H9 (cell line): ENCODE measurements at regions not wholly inside any gene's neighbourhood (a gene's known extent, or its start where the extent isn't known, plus 50 kb on each side); places are given as distances from the start of the nearest gene placed in this dataset.
"Not testable (repeated sequence)": the region's sequence is repeated elsewhere in the genome, so short reads cannot be mapped to it uniquely, and the experiment has no call there.

ENCODE experiments used
- DNase-seq: peaks from one replicate; pipeline ENCODE4 v3.0.0-alpha.2; 2017
- H2AFZ ChIP-seq: one replicate; pipeline ENCODE4 v1.6.1; 2013; ENCODE audit warnings: mild to moderate bottlenecking, low read length, control low read depth, moderate library complexity
- H2AK5ac ChIP-seq: 2 replicates; pipeline ENCODE4 v1.6.1; 2013; ENCODE audit warnings: low read length, control low read depth, mixed read lengths; ENCODE audit not compliant: insufficient read length
- H2BK120ac ChIP-seq: one replicate; pipeline ENCODE4 v1.6.1; 2013; ENCODE audit warnings: low read depth, mild to moderate bottlenecking, low read length, control low read depth, inconsistent platforms; ENCODE audit not compliant: poor library complexity, severe bottlenecking
- H2BK12ac ChIP-seq: 2 replicates; pipeline ENCODE4 v1.6.1; 2013; ENCODE audit warnings: low read length, control low read depth, mixed read lengths, low read depth; ENCODE audit not compliant: insufficient read length
- H2BK15ac ChIP-seq: 2 replicates; pipeline ENCODE4 v1.6.1; 2013; ENCODE audit warnings: low read depth, low read length, control low read depth
- H2BK20ac ChIP-seq: one replicate; pipeline ENCODE4 v1.6.1; 2013; ENCODE audit warnings: low read depth, mild to moderate bottlenecking, low read length, control low read depth, inconsistent platforms; ENCODE audit not compliant: poor library complexity, severe bottlenecking
- H2BK5ac ChIP-seq: 2 replicates; pipeline ENCODE4 v1.6.1; 2013; ENCODE audit warnings: low read length, control low read depth, mixed read lengths; ENCODE audit not compliant: insufficient read length
- H3K14ac ChIP-seq: 2 replicates; pipeline ENCODE4 v1.6.1; 2013; ENCODE audit warnings: low read length, control low read depth; ENCODE audit not compliant: insufficient read depth
- H3K18ac ChIP-seq: 2 replicates; pipeline ENCODE4 v1.6.1; 2013; ENCODE audit warnings: low read depth, mild to moderate bottlenecking, mixed read lengths, low read length, control low read depth; ENCODE audit not compliant: insufficient read length
- H3K23ac ChIP-seq: 2 replicates; pipeline ENCODE4 v1.6.1; 2013; ENCODE audit warnings: low read length, control low read depth, mixed read lengths, low read depth; ENCODE audit not compliant: insufficient read length
- H3K23me2 ChIP-seq: 2 replicates; pipeline ENCODE4 v1.6.1; 2013; ENCODE audit warnings: low read depth, mild to moderate bottlenecking, mixed read lengths, low read length, control low read depth; ENCODE audit not compliant: insufficient read length, poor library complexity, severe bottlenecking
- H3K27ac ChIP-seq: 2 replicates; pipeline ENCODE4 v1.5.1; 2013; ENCODE audit warnings: low read length, control low read depth, mixed read lengths, low read depth; ENCODE audit not compliant: insufficient read length
- H3K27me3 ChIP-seq: 2 replicates; pipeline ENCODE4 v1.6.1; 2013; ENCODE audit warnings: low read length, control low read depth, inconsistent platforms; ENCODE audit not compliant: insufficient read depth
- H3K4ac ChIP-seq: 2 replicates; pipeline ENCODE4 v1.6.1; 2013; ENCODE audit warnings: low read depth, mild to moderate bottlenecking, control low read depth, inconsistent platforms, low read length, moderate library complexity
- H3K4me1 ChIP-seq: 2 replicates; pipeline ENCODE4 v1.6.1; 2013; ENCODE audit warnings: low read length, control low read depth, inconsistent platforms; ENCODE audit not compliant: insufficient read depth
- H3K4me2 ChIP-seq: 2 replicates; pipeline ENCODE4 v1.6.1; 2013; ENCODE audit warnings: low read length, control low read depth, mixed read lengths; ENCODE audit not compliant: insufficient read length, insufficient read depth
- H3K56ac ChIP-seq: 2 replicates; pipeline ENCODE4 v1.6.1; 2013; ENCODE audit warnings: low read depth, mild to moderate bottlenecking, mixed read lengths, low read length, control low read depth; ENCODE audit not compliant: insufficient read length
- H3K79me1 ChIP-seq: 2 replicates; pipeline ENCODE4 v1.6.1; 2013; ENCODE audit warnings: low read depth, mild to moderate bottlenecking, moderate library complexity, low read length, control low read depth, inconsistent platforms; ENCODE audit not compliant: insufficient read depth, poor library complexity, severe bottlenecking
- H3K79me2 ChIP-seq: 2 replicates; pipeline ENCODE4 v1.6.1; 2013; ENCODE audit warnings: low read length, control low read depth, inconsistent platforms; ENCODE audit not compliant: insufficient read depth
- H3K9ac ChIP-seq: 2 replicates; pipeline ENCODE4 v1.6.1; 2013; ENCODE audit warnings: low read length, control low read depth, mixed read lengths; ENCODE audit not compliant: insufficient read length; ENCODE audit errors: extremely low read depth
- H3K9me3 ChIP-seq: one replicate; pipeline ENCODE4 v1.6.1; 2013; ENCODE audit warnings: low read depth, low read length, inconsistent platforms; ENCODE audit not compliant: control insufficient read depth
- H3T11ph ChIP-seq: one replicate; pipeline ENCODE4 v1.6.1; 2013; ENCODE audit warnings: mild to moderate bottlenecking, low read length, control low read depth, inconsistent platforms
- H4K20me1 ChIP-seq: one replicate; pipeline ENCODE4 v1.6.1; 2013; ENCODE audit not compliant: control insufficient read depth, insufficient read length, insufficient read depth
- H4K5ac ChIP-seq: 2 replicates; pipeline ENCODE4 v1.6.1; 2013; ENCODE audit warnings: low read depth, mild to moderate bottlenecking, mixed read lengths, low read length, control low read depth; ENCODE audit not compliant: insufficient read length
- H4K8ac ChIP-seq: replicated peaks from 2 replicates; pipeline ENCODE4 v1.6.1; 2013; ENCODE audit warnings: low read length, control low read depth, mixed read lengths, low read depth; ENCODE audit not compliant: insufficient read length
- H4K91ac ChIP-seq: 2 replicates; pipeline ENCODE4 v1.6.1; 2013; ENCODE audit warnings: low read depth, mild to moderate bottlenecking, moderate library complexity, mixed read lengths, low read length, control low read depth; ENCODE audit not compliant: insufficient read length
- H3K27ac Mint-ChIP-seq, 3 experiments: 2 replicates in 2 of 3; 3 replicates in 1 of 3; pipeline ENCODE4 v1.8.0; 2020 to 2021; ENCODE audit warnings: mixed read lengths in 3 of 3, mild to moderate bottlenecking in 1 of 3, moderate library complexity in 1 of 3
- H3K27me3 Mint-ChIP-seq: 2 replicates; pipeline ENCODE4 v1.8.0; 2021; ENCODE audit warnings: low read depth, mild to moderate bottlenecking, moderate library complexity, mixed read lengths
- H3K36me3 Mint-ChIP-seq, 3 experiments: 2 replicates in 2 of 3; 3 replicates in 1 of 3; pipeline ENCODE4 v1.8.0; 2020 to 2021; ENCODE audit warnings: low read depth in 3 of 3, mixed read lengths in 3 of 3; ENCODE audit not compliant: insufficient read depth in 1 of 3
- H3K4me1 Mint-ChIP-seq, 2 experiments: 2 replicates each; pipeline ENCODE4 v1.8.0; 2020; ENCODE audit warnings: mixed read lengths in 2 of 2
- H3K4me3 Mint-ChIP-seq, 2 experiments: 2 replicates in 1 of 2; 3 replicates in 1 of 2; pipeline ENCODE4 v1.8.0; 2020 to 2021; ENCODE audit warnings: mild to moderate bottlenecking in 2 of 2, mixed read lengths in 2 of 2, moderate library complexity in 1 of 2
- H3K9me3 Mint-ChIP-seq, 2 experiments: 2 replicates in 1 of 2; 3 replicates in 1 of 2; pipeline ENCODE4 v1.8.0; 2020; ENCODE audit warnings: mild to moderate bottlenecking in 2 of 2, mixed read lengths in 2 of 2, moderate library complexity in 1 of 2
- WGBS: extraction: QIAGEN DNeasy Blood & Tissue Kit; methylation state at CpG from one replicate; pipeline ENCODE4 v1.1.7; 2013; ENCODE audit warnings: missing lambda C conversion rate, low lambda C conversion rate, mixed read lengths; ENCODE audit not compliant: insufficient read length; ENCODE audit errors: extremely low coverage; 5-methylcytosine and 5-hydroxymethylcytosine counted together
- TF ChIP-seq, protein P1 (sequence below): fragments of 200-600 bp; sonication (generic); conservative IDR thresholded peaks from 3 replicates; pipeline ENCODE4 v1.8.0; 2021; ENCODE audit warnings: antibody characterized with exemption, mild to moderate bottlenecking

DNA sequence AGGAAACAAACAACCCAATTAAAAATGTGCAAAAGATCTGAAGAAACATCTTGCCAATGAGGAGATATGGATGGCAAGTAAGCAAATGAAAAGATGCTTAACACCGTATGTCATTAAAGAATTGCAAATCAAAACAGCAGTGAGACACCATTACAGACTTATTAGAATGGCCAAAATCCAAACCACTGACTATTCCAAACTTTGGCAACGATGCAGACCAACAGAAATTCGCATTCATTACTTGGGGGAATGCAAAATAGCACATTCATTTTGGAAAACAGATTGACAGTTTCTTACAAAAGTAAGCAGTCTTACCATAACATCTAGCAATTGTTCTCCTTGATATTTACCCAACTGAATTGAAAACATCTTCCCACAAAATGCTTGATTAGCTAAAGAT is 1118.7 kb downstream of the SUCLG1 start:
- H4K8ac ChIP-seq, result no peak overlapping the region
- no peak overlapping the region for H2BK5ac ChIP-seq
- no peak overlapping the region for H3K4ac ChIP-seq

DNA sequence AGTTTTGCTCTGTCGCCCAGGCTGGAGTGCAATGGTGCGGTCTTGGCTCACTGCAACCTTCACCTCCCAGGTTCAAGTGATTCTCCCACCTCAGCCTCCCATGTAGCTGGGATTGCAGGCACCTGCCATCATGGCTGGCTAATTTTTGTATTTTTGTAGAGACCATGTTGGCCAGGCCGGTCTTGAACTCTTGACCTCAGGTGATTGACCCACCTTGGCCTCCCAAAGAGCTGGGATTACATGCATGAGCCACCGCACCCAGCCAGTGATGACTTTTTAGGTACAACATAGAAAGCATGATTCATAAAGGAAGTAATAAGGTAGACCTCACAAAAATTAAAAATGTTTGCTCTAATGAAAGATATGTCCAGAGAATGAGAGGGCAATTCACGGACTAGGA is 1119.1 kb downstream of the SUCLG1 start:
- H3K79me1 ChIP-seq, H3K23ac ChIP-seq, H3K4me3 Mint-ChIP-seq, H3K36me3 Mint-ChIP-seq, H2BK20ac ChIP-seq, H3K27me3 Mint-ChIP-seq, DNase-seq, H3K14ac ChIP-seq, H3K4ac ChIP-seq, H3K9ac ChIP-seq, H3K27ac ChIP-seq, H2AFZ ChIP-seq, H3K9me3 Mint-ChIP-seq, H4K91ac ChIP-seq, H4K5ac ChIP-seq, H3K4me2 ChIP-seq, H3K79me2 ChIP-seq, H3K27ac Mint-ChIP-seq, H2BK120ac ChIP-seq, H2BK12ac ChIP-seq, H4K8ac ChIP-seq, H2BK15ac ChIP-seq, H4K20me1 ChIP-seq, H3K9me3 ChIP-seq, H3K27me3 ChIP-seq, H3T11ph ChIP-seq, H3K4me1 ChIP-seq, H3K4me1 Mint-ChIP-seq, H3K23me2 ChIP-seq, H3K56ac ChIP-seq, H3K18ac ChIP-seq, H2AK5ac ChIP-seq, H2BK5ac ChIP-seq: not testable (repeated sequence)
- WGBS, result no CpG with 5 or more reads among the region's 5 CpGs

More for the DNA sequence above, 1118.7 kb downstream of the SUCLG1 start:
- H2BK20ac ChIP-seq, result no peak overlapping the region
- no peak overlapping the region for H3K18ac ChIP-seq
- no peak overlapping the region for H3K4me3 Mint-ChIP-seq
- no peak overlapping the region for H4K91ac ChIP-seq
- H2BK12ac ChIP-seq, result no peak overlapping the region
- H3K9me3 Mint-ChIP-seq, result no peaks in the 10 kb centered on the region; a peak in 1 of 5 replicates
- H3K27ac Mint-ChIP-seq, result no peak overlapping the region
- H3K56ac ChIP-seq, result no peak overlapping the region
- no peak overlapping the region for H3K27ac ChIP-seq
- no peak overlapping the region for H2AFZ ChIP-seq
- no peaks in the 10 kb centered on the region for H3K4me1 Mint-ChIP-seq
- no peak overlapping the region for H2AK5ac ChIP-seq
- H3K79me1 ChIP-seq, result no peaks in the 10 kb centered on the region
- H3K14ac ChIP-seq, result no peak overlapping the region
- H3K27me3 ChIP-seq, result no peaks in the 10 kb centered on the region
- no peak overlapping the region for H3K23ac ChIP-seq
- H3K9ac ChIP-seq, result no peak overlapping the region
- H4K20me1 ChIP-seq, result no peaks in the 10 kb centered on the region
- H3K23me2 ChIP-seq, result no peaks in the 10 kb centered on the region
- DNase-seq, result no peak
- no peak overlapping the region for H2BK15ac ChIP-seq
- no peaks in the 10 kb centered on the region for H3K27me3 Mint-ChIP-seq
- no peak overlapping the region for H2BK120ac ChIP-seq
- no peak overlapping the region for H3T11ph ChIP-seq
- H3K4me1 ChIP-seq, result no peaks in the 10 kb centered on the region
- H3K9me3 ChIP-seq, result no peaks in the 10 kb centered on the region
- TF ChIP-seq, protein P1, sequence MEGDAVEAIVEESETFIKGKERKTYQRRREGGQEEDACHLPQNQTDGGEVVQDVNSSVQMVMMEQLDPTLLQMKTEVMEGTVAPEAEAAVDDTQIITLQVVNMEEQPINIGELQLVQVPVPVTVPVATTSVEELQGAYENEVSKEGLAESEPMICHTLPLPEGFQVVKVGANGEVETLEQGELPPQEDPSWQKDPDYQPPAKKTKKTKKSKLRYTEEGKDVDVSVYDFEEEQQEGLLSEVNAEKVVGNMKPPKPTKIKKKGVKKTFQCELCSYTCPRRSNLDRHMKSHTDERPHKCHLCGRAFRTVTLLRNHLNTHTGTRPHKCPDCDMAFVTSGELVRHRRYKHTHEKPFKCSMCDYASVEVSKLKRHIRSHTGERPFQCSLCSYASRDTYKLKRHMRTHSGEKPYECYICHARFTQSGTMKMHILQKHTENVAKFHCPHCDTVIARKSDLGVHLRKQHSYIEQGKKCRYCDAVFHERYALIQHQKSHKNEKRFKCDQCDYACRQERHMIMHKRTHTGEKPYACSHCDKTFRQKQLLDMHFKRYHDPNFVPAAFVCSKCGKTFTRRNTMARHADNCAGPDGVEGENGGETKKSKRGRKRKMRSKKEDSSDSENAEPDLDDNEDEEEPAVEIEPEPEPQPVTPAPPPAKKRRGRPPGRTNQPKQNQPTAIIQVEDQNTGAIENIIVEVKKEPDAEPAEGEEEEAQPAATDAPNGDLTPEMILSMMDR, result no peak
- no peaks in the 10 kb centered on the region for H3K36me3 Mint-ChIP-seq
- no peak overlapping the region for H3K4me2 ChIP-seq
- no CpG with 5 or more reads among the region's 3 CpGs for WGBS
- H4K5ac ChIP-seq, result no peak overlapping the region
- H3K79me2 ChIP-seq, result no peaks in the 10 kb centered on the region
